Activated CD8-positive, alpha-beta memory T cell treated with anti-CD3 and anti-CD28 coated beads, Interleukin-2, amount 50 U/mL, for 1 hour (primary cell): ENCODE measurements at regions not wholly inside any gene's neighbourhood (a gene's known extent, or its start where the extent isn't known, plus 50 kb on each side); places are given as distances from the start of the nearest gene placed in this dataset.

Experiments used
- DNase-seq: peaks from one replicate; pipeline ENCODE4 v3.0.0-alpha.2; 2020; ENCODE audit errors: extremely low read depth

DNA sequence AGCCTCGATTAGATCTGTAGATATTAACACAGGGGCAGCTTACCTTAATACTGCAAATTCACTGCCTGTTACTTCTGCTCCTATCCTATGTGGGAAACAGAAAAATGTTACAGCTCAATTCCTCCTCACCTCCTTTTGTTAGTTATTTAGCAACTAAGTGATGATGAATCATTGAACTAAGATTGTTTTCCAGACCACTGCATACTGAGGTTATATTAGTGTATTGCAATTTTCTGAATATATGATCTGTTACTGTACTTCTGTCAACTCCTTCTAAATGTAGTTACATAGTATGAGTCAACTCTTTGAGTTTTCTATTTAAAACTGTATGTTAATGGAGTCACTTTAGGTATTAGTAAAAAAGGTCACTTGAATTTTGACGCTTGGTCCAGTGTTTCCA lies 331.5 kb upstream of the SLCO3A1 start:
- no peak for DNase-seq

DNA sequence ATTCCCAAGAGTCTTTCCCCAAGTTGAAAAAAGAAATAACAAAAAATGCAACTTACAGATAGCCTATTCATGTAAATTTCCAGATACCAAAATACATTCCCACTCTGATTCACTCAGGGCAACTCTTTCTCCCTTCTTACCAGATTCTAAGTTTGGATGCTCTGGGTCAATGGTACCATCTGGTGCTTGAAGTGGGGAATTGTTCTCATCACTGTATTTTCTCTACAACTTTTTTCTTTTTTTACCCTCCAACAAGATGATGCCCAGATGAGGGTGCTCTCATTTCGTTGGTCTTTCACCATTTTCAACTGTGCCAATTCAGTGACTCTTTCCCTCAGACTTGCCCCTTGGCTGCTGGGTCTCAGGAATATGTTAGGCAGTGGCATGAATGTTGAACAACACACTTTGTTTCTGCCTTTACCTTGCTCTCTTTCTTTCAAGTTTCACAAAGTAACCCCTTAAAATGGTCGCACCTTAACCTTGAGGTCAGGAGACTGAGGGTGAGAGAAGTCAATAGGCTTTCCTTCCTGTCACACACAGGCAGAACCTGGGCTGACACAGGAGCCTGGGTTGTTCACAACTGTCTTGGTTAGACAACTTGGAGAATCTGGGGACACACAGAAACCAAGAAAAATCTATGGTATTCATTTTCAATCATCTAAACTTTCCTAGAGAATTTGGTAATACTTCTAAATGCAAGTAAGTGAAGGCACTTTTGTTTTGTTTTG lies 330.7 kb upstream of the SLCO3A1 start:
- DNase-seq: no peak

DNA sequence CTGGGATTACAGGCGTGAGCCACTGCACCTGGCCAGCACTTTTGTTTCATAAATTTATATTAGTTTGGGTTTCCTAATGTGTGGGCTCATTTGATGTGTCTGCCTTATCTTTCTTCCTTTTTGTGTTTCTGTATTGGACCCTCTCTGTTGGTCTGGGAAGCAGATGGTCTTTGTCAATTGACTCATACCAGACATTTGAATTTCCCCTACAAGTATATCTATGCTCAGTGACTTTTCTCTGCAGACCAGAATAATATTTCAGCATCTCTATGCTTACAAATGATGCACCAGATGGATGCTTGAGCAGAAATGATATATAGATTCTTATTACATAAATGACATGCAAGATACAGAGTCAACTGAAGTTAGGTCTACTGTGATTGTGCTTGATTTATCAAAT lies 329.9 kb upstream of the SLCO3A1 start:
- no peak for DNase-seq

DNA sequence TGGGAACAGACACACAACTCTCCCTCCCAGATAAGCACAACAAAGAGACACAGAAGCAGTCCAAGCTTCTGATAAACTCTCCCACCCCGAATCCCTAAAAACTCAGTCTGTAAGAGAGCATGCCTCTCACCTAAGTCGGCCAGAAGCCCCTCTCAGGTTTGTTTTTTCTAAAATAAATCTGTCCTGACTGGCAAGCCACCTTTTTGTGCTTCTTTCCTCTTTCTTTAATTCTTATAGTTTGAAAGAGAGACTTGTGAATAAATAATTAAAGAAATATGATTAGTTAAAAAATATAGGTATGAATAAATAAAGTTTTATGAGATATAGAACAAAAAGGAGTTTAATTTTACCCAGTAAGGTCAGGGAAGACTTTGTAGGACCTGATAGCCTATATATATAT lies 329.0 kb upstream of the SLCO3A1 start:
- no peak for DNase-seq

DNA sequence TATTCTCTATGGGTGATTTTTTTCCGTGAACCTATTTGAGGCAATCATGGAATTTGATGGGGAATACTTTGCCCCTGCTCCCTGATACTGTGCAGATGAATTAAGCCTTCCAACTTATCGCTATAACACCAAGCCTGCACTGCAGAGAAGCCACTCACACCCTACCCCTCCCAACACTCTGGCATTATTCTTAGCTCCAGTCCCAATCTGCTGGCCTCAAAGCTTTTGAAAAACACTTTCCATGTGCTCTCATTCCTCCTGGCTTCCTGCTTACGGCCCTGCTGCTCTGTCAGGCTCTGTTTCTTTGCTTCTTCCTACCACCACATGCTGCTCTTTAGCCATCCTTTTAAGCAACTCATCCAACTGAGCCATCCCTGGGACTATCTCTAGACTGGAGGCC lies 327.8 kb upstream of the SLCO3A1 start:
- DNase-seq: no peak

DNA sequence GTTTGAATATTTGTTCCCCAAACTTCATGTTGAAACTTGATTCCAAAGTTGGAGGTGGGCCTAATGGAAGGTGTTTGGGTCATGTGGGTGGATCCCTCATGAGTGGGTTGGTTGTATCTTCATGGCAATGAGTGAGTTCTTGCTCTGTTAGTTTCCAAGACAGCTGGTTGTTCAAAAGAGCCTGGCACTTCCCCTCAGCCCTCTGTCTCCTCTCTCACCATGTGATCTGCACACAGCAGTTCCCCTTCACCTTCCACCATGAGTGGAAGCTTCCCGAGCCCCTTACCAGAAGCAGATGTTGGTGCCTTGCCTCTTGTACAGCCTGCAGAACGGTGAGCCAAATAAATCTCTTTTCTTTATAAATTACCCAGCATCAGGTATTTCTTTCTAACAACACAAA lies 327.1 kb upstream of the SLCO3A1 start:
- DNase-seq: no peak

DNA sequence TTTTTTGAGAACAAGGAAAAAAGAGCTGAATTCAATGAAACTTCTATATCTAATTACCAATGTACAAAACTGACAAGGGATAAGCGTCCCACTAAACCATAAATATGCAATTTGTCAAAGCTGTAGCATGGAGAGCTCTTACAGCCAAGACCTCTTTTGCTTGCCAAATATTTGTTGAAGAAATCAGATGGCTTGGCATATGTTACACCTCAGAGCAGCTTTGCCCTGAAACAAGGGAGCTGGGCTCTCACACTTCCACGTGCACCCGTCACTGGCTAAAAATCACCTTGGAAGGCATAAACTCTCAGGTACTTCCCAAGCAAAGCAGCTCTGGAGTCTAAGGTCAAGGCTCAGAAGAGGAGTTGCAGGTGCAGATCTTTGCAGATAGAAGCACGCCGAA lies 324.7 kb upstream of the SLCO3A1 start:
- DNase-seq: no peak

DNA sequence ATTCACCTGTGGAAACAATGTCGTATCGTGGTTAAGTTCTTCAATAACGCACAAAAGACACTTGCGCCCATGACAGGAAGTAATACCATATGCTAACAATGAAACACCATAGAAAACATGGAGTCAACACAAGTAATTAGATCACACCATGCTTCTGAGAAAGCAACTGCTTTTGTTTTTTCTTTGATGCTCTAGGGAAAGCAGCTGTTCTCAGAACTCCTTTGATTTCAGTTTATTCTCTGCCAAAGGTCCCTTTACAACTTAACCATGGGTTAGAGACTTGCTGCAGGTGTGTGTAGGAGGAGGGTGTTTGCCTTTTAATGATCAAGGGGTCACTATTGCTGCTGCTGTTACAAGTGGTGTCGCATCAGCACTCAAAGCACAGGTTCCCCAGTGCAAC lies 324.0 kb upstream of the SLCO3A1 start:
- no peak for DNase-seq

DNA sequence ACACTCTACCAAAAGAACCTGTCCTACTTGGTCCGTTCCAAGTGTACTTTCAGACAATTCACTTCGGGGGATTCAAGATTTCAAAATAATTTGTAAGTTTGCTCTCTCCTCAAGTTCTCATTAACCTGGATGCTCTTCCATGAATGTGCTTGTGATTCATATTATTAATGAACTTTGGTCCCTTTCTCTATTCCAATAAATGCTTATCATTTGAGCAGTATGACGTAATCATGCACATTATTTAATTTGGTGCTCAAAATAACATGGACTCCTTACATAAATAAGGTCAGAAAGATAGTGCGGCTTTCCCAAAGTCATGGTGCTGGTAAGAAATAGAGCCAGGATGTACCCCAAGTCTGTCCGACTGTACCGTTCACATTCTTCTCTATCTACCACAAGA lies 323.2 kb upstream of the SLCO3A1 start:
- no peak for DNase-seq

DNA sequence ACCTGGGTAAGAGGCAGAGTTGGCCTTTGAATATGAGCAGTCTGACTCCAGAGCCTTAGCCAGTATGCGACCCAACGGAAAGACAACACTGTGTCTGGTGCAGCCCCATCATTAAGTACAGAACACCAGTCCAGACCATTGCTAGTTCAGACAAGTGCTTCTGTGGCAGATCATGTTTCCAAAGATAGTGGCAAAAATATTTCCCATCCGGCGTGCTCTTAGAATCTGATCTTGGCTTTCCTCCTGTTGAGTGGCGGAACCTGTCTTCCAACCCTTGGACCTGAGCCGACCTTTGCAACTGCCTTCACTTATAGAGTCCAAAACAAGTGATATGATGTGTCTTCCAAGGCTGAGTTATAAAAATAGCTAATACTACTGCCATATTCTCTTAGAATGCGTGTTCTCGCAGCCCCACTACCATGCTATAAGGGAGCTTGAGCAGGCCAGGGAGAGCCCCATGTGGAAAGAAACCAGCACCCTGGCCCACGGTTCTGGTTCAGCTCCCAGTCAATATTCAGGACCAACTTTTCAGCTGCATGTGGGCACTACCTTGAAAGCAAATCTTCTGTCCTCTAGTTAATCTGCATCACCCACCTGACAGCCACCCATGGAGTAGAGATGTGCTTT lies 322.4 kb upstream of the SLCO3A1 start:
- DNase-seq: no peak

DNA sequence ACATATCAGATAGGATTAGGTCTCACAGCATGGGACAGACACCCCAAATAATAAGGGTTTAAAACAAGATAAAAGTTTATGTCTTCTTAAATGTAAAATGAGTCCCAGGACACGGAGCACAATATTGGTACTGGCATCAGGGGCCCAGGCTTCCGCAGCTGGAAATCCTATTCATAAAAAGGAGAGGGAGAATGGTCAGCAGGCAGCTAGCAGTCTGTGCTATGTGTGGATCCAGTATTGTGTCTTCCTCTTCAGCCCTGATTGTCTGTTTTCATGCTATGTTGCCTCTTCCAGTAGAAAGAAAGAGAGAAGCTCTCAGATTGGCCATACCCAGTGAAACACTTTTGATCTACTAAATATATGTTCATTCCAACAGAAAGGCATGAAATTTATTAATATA lies 319.3 kb upstream of the SLCO3A1 start:
- DNase-seq: no peak

DNA sequence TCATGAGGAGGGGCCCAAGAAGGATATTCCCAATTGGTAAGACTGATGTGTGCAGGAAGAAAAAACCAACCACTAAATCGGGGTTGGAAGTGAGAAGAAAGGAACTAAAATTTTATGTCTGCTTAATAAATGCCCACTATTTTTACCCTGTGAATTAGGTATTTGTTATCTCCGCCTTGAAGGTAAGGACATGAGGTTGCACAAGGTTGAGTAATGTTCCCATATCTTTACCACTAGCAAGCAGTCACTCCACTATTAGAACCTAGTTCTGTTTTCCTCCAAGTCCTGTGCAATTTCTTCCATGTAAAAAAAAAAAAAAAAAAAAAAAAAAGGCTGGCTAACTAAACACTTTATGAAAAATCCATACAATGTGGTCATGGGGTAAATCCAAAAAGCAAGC lies 318.5 kb upstream of the SLCO3A1 start:
- no peak for DNase-seq

DNA sequence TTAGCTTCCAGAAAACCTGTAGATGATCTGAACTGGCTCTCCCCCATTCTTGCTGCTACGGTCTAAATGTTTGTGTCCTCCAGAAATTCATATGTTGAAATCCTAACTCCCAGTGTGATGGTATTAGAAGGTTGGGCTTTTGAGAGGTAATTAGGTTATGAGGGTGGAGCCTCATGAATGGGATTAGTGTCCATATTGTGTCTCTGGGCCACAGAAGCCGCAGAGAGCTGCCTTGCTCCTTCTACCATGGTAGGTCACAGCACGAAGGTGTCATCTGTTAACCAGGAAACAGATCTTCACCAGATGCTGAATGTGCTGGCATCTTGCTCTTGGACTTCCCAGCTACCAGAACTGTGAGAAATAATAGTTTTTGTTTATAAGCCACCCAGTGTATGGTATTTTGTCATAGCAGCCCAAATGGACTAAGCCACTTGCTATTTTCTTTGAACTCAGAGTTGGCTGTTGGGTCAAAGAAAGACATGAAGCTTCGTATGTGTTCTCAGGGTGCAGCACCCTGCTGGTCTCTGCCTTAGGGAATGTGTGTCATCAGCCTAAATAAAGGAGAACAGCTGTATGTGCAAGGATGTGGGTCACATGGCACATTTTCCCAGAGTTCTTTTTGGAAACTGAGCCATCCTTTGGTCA lies 317.5 kb upstream of the SLCO3A1 start:
- DNase-seq: no peak

DNA sequence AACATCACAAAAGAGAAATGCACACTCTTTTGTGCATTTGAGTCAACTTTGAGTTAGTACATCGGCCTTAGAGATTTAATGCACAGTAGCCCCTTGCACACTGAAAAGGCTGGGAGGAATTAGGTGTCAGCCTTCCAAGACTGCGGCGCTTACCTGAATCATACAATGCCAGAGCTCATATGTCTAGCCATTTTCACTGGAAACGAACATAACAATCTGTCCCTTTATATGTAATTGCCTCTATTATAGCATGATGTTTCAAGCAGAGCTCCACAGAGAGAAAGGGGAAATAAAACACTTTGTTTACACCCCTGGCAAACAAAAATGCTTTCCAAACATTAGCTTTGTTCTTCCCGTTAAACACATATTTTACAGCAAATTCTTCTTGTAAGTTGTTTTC lies 315.7 kb upstream of the SLCO3A1 start:
- no peak for DNase-seq

DNA sequence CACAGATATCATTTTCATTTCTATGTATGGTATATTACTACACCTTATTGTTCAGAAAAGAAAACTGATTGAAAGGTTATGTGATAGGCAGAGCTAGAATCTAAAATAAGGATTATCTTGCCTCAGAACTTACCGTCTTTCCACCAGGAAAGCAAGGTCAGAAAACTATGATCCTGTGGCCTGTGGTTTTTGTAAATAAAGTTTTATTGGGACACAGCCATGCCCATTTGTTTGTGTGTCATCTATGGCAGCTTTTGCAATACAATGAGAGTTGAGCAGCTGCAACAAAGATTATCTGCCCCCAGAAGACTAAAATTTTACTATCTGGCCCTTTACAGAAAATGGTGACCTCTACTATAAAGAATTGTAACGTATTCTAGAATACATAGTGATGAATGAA lies 314.7 kb upstream of the SLCO3A1 start:
- DNase-seq: no peak

DNA sequence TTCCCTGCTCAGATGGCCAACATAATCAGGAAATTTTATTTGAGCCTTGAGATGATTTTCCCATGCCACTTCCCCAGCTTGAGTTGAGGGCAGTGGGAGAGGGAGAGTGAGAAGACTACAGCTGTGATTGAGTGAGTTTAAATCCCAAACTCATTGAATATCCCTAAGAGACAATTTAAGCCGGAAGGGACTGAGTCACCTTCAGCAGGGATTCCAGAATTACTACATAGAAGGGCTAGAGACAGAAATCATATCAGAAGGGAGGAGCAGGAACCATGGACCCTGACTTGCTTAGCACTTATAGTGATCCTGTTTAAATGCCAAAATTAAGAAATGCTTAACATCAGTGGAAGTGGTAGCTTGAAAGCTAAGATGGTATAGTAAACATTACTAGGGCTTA lies 312.2 kb upstream of the SLCO3A1 start:
- no peak for DNase-seq

DNA sequence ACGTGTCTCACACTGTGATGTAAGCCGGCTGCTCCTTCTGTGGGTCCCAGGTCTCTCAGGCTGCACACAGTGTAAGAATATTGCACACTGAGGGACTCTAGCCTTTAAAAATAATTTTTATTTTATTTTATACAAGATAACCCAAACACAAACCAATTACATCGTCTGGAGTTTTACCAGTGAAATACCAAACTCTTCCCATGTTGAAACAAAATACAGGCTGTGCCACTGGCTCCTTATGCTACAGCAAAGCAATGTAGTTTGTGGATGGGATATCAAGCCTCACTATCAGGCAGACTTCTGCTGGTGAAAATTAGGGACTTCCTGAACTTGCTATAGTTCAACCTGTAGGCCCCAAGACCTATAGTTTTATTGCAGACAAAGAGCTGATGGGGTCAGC lies 311.3 kb upstream of the SLCO3A1 start:
- DNase-seq: no peak

DNA sequence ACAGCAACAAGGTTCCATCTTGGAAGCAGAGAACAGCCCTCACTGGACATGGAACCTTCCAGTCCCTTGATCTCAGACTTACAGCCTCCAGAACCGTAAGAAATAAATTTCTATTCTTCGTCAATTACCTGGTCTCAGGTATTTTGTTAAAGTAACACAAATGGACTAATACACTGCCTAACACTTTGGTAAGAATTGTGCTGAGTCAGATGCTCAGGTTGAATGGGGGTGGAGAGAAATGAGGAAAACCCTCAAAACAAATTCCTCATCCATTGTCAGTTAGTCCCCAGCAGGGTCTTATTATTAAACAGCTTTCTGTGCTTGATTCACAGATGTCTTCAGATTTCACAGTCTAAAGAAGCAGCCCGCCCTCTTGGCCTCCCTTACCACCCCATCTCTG lies 306.2 kb upstream of the SLCO3A1 start:
- DNase-seq: no peak

DNA sequence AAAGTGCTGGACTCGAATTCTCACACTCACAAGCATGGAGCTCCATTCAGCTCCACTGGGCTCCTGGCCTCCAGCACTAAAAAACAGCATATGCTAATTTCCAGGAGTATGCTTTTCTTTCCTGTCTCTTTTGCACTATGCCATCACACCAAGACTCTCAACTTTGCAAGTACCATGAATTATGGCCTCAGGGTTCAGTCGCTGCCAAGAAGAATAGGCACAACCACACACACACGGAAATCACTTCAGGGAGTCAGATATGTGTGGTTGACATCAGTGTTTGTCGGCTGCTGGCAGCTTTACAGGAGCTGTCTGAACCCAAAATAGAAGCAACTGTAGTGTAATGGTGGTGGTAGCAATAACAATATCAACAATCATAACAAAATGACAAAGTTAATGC lies 305.0 kb upstream of the SLCO3A1 start:
- DNase-seq: no peak

DNA sequence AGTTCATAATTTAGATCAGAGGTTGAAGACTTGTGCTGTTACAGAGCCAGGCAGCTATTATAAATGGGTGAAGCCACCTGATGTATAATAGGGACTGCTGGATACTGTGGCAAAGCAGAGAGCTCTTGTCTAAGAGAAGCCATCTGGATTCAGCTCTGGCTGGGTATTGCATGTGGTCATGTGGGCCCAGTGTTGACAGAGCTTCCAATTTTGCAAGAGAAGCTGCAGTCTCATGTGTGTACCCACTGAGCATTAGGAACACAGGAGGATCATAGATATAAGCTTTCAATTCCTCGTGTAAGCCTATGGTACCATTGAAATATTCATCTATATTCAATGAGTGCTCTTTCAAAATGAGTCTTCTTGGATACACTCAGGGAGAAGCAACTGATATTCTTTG lies 303.9 kb upstream of the SLCO3A1 start:
- DNase-seq: no peak

DNA sequence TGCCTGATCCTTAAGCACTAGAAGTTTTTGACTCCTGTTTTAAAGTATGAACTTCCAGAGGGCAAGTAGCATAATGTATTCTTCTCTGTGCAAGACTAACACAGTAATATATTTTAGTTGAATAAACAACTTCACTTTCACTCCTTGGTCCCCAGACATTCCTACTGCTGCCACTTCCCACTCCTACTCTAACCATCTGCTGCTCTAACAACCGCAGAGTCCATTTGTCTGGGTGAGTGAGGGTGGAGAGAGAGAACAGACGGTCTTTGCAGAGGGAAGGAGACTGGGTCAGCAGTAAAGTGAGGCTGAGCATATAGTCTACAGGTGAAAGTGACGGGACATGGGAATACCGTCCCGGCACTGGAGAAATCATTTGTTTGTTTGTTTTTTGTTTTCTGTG lies 301.0 kb upstream of the SLCO3A1 start:
- DNase-seq: no peak

DNA sequence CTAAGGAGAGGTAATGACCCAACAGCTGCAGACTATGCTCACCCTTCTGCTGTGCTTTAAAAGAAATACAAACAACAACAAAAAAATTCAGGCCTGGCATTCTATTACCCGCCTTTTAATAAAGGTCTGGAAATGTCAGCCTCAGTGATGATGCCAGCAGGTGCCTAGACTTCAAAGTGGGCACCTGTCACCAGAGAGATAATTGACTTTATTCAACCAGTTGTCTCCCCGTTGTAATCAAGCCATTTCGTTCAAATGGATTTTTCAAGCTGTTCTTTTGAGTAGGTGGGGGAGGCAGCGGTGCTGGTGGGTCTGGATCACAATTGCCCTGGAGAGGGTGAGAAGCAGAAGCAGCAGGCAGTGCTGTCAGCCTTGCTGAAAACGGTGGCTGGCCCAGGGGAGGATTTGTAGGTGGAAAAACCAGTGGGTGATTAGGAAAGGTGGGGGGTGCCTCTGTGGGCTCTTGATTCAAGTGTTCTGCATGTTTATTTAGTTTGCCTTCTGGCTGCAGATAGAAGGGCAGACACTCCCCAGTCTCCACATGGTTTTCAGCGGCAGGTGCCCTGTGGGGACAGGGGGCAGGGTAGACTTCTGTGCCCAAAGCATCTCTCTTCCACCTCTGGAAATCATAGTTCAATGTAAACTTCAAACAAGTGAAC lies 300.2 kb upstream of the SLCO3A1 start:
- DNase-seq: no peak

DNA sequence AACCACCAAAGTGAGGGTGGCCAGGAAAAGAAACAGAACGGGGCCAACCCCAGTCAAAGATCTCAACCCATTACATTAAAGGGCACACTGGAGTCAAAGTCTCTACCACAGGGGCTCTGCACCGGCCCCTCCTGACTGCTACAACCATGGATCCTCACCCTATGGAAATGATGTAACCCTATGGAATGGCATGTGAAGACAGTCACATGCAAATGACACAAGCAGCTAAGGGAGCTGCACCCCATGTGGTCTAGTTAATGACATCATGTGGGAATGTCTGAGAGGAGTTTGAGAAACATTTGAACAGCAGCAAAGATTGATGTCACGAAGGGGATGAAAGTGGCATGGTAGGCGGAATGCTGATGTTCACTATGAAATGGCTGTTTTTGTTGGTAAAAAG lies 298.2 kb upstream of the SLCO3A1 start:
- no peak for DNase-seq
